ENCODE measurements at regions not wholly inside any gene's neighbourhood (a gene's known extent, or its start where the extent isn't known, plus 50 kb on each side); places are given as distances from the start of the nearest gene placed in this dataset.

GRCh38 chr12:105721051-105721825 lies 390.7 kb downstream of the C12orf75 start:
- no peak for DNase-seq

DNA sequence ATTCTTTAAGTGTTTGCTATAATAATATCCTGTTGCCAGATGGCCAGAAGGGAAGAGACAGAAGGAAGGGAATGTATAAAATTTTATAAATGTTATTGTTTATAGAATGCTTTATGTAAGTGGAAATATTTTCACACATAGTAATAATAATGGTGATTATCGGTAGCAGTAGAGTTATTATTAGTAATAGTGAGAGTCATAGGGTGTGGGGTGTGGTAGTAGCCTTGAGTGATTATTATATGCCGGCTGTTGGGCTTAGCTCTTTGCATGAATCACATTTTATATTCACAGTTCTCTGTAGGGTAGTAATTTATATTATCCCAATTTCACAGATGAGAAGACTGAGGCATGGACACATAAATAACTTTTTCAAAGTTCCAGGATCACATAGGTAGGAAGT lies 391.4 kb downstream of the C12orf75 start:
- DNase-seq, result no peak

DNA sequence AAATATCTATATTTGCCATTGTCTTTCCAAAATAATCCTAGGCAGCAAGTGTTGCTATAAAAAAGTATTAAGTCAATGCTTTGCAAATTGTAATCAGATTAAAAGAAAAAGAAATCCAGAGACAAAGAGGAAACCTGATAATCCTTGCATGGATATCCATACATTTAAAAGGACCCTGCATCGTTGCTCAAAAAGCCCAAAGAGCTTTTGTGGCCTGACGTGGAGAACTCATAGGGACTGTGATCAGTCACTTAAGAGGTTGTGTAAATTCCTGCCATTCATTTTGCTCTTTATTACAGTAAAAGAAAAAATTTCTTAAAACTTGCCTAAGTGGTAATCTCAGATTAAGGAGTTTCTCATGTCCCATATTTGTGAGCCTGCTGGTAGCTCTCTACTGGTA lies 392.6 kb downstream of the C12orf75 start:
- DNase-seq, result no peak

GRCh38 chr12:105723494-105723893 lies 393.0 kb downstream of the C12orf75 start:
- no peak for DNase-seq

DNA sequence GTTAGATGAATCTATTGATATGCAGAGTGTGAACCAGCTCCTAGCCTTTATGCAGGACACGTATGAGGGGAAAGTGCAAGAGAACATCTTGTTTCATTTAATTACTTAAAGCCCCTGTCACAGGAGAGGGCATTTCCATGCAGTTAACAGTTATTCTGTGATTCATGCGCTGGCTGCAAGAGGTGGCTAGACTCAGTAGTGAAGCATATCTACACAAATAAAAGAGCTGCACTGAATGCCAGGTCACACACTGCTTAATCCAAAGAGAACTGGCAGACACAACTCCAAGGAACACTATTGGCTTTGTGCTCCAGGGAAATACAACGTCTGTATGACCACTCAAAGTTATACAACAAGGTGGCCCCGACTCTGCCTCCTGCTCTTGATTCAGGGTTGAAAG lies 394.1 kb downstream of the C12orf75 start:
- no peak for DNase-seq

DNA sequence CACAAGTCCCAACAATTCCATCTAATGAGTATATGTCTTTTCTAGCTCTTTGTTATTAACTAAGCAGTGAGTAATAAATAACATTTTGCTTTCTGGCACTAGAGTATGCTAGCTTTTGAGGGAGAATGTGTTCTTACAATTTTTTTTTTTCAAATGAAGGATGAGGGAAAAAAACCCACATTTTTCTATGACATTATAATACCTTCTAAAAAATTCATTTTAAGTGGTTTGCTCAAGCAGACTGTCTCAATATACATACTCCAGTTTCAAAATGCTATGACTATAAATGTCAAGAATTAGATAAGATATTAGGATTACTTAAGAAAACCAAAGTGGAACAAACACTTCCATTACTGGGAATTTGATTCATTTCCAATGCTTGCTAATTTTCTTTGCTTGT lies 394.6 kb downstream of the C12orf75 start:
- no peak for DNase-seq

GRCh38 chr12:105729181-105729771 lies 398.8 kb downstream of the C12orf75 start:
- DNase-seq, result no peak

DNA sequence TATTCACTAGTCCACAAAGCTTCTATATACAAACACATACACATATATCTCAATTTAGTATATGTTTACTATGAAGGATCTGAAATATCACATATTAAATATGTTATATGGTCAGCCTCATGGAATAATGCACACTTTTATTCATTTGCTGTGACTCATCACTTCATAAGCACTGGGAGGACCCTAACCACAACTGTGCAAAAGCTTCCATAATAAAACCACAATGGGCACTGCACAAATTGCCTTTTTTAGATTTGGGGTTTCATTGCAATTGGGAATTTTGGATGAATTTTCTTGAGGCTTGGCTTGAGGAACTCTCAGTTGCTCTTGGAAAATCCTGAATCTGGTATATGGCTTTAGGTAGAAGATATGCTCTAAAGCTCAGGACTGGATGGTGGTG lies 399.4 kb downstream of the C12orf75 start:
- no peak for DNase-seq

DNA sequence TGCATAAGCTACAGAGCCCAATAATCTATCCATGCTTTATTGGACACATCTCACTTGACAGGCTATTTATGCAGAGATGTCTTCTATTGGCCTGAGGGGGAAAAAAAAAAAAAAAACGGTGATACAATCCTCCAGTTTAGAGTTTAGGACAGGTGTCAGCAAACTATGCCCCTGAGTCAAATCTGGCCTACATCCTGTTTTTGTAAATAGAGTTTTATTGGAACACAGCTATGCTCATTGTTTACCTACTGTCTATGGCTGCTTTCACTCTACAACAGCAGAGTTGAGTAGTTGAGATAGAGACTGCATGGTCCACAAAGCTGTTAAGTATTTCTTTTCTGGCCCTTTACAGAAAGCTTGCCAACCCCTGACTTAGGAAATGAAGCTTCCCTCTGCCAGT lies 403.1 kb downstream of the C12orf75 start:
- DNase-seq, result no peak

DNA sequence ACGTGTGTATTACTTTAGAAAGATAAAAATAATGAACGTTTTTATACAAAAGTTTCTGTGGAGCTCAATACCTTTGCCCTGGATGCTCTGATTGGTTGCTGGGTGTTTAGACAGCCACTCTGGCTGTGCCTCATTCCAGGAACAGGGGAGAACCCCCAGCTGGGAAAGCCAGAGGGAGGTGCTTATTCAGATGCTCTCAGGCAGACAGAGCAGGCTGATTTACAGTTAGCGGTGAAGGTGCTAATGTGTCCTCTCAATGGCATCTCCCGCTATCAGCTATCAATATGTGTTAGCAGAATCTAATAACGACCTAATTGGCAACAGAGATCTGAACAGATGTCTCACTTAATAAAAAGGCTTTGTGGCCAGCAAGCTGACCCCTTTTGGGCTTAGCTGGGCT lies 402.3 kb downstream of the NUAK1 start:
- DNase-seq, result no peak

DNA sequence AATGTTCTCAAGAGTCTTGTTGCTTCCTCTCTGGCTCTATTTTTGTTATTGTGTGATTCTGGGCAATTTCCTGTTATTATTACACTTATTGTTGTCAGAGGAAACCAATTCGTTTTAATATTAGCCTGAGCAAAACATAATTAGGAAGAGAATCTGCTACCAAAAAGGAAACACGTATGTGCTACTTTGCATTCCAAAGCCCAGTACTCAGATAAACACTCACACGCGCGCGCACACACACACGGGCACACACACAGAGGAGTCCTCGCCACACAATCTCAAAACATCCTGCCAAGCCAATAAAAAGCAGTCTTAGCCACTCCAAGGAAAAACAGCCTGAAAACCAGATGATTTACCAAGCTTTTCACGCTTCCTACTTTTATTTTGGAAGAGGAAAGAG lies 400.7 kb downstream of the NUAK1 start:
- no peak for DNase-seq

- DNase-seq, result no peak
These were observed 398.4 kb downstream of the NUAK1 start for GRCh38 chr12:105740369-105740768.

DNA sequence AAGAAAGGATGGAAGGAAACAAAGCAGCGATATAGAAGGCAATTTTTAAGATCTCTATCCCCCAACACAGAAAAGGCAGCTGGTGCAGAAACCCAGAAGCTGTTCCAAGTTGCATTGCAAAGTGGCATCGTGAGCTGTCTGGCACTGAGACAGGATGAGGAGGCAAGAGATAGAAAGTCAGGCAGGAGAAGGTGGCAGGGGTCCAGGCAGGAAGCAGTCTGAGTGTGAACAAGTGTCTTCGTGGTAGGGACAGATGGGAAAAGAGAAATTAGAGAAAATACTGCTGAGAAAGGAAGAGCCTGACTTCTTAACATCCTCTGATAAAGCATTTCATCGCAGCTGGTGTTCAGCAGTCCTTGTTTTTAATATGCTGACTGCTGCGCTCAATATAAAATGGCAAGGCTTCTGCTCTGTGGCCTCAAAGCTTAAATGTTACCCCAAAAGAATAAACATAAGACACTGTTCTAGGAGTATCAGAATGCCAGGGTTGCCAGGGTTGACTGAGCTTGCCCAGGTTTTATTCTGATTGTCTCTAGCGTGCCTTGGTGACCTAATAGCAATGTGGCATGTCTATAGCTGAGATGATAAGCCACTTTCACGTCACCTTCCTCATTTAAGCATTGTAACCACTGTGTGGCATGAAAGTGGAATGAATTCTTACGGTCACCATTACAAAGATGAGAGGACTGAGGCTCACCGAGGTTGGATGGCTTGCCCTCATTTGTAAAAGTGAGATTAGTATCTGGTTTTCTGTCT lies 397.6 kb downstream of the NUAK1 start:
- DNase-seq, result no peak

GRCh38 chr12:105741786-105742566 lies 396.8 kb downstream of the NUAK1 start:
- no peak for DNase-seq

DNA sequence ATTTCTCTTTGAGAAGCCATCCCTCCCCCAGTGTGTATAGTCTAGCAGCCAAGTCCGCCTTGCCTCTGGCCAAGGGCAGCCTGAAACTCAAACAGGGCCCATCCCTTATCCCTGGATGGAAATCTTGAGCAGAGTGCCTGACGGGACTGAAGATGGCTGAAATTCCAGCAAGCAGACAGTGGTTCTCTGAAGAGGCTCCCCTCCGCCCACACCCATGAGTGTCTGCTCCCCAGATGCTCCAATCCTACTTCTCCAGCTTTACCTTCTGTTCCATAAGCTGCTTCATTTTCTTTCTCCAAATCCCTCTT lies 396.2 kb downstream of the NUAK1 start:
- DNase-seq, result no peak

DNA sequence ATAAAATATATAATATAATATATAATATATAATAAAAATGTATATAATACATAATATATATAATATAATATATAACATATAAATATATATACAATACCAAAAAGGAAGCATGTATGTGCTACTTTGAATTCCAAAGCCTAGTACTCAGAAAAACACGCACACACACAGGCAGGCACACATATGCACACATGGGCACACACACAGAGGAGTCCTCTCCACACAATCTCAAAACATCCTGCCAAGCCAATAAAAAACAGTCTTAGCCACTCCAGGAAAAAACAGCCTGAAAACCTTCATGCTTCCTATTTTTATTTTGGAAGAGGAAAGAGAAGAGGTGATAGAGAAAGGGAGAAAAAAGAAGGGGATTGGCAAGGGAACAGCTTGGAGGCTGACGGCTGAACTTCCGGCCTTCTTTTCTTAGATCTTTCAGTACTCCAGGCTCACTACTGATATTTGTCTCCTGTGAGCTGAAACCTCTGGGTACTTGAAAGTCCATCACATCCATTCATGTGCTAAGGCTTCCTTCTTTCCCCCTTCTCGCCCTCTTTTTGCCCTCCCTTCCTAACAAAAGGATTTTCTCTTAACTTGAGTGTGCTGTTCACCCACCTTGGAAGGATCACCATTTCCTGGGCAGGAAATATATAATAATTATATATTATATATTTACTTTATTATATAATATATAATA lies 394.2 kb downstream of the NUAK1 start:
- DNase-seq, result no peak

GRCh38 chr12:105745811-105746210 lies 392.9 kb downstream of the NUAK1 start:
- DNase-seq, result no peak

- DNase-seq, result no peak
These were observed 389.8 kb downstream of the NUAK1 start for GRCh38 chr12:105748806-105749600.

- no peak for DNase-seq
These were observed 388.7 kb downstream of the NUAK1 start for GRCh38 chr12:105750096-105750495.

DNA sequence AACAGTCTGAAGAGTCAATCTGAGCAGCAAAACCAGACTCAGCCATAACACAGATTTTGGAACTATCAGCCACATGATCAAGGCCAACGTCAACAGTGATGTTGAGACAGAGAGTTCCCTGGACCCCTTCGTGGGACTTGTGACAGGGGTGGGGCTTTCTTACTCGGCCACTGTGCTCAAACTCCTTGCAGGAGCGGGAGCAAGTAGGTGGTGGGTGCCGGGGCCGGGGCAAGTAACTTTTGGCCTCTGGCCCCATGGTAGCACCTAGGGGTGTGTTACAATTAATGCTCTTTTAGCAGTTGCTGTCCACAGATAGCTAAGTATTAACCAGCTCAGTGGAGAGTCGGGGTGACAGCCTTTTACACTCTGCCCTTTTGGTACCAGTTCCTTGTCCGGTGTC lies 384.4 kb downstream of the NUAK1 start:
- DNase-seq, result no peak

DNA sequence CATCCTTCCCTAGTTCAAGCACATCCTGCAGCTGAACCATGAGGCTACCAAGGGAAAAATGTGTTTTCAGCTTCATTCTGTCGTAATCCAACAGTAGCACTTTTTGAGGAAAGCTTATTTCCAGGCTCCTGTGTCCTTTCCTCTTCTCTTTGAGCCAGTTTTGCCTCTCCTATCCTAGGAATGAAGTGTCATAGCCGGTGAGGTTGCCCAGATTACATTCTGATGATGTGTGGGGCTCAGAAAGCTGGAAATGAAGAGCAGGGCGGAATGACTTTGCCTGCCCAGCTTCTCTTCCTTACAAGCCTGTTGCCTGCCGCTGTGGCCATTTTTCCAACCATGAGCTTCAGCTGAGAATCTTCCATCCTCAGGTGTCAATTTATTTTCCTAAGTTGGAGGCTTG lies 381.8 kb downstream of the NUAK1 start:
- no peak for DNase-seq

DNA sequence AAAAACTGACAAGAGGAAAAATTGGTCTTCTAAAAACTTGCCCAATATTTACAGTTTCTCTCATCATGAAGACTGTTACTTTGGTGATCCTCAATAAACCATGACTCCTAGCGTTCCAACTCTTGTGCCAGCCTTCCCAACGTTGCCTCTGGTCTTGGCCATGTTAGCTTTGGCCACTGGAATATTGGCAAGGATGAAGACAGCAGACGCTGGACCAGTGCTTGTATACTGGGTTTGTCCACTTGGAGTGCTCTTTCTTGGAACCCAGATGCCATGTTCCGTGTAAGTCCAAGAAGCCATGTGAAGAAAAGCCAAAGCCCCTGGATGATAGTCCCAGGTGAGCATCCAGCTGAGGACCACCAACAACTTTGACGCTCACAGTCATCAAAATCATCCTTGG lies 379.6 kb downstream of the NUAK1 start:
- no peak for DNase-seq

Measured in KG1 (cell line).